ENCODE measurements at regions not wholly inside any gene's neighbourhood (a gene's known extent, or its start where the extent isn't known, plus 50 kb on each side); places are given as distances from the start of the nearest gene placed in this dataset.

DNA sequence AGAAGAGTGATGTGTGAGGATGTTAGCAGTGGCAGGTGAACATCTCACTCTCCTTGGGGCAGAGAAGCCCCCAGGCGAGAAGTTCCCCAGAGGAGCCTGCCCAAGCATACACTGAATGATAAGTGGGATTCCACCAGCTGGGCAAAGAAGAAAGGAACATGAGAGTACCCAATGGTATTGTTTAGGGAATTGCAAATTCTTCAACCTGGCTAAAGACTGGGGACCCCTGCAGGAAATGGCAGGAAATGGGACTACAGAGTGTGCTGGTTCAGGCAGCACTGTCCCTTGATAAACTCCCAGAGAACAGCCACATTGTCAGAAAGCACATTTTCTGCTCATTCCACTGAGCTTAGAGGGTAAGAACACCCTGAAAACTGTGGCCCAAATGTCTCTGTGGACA is 121.3 kb downstream of the RPS29 start:
- no peak for DNase-seq (ENCODE audit: low spot score)

DNA sequence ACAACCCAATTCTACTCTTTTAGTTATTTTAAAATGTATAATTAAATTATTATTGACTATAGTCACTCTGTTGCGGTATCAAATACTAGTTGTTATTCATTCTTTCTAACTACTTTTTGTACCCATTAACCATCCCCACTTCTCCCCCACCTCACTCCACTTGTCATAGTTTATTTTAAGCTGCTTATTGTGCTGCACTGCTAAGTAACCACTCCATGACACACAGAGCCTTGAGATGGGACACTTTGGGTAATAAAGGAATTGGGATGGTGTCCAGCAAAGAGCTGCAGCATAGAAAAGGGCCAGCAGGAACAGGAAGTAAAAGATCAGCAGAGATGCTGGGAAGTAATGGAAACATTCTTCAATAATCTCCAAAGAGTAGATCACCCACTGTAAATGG is 123.0 kb downstream of the RPS29 start:
- peak; percentile 2 for DNase-seq (ENCODE audit: low spot score)

DNA sequence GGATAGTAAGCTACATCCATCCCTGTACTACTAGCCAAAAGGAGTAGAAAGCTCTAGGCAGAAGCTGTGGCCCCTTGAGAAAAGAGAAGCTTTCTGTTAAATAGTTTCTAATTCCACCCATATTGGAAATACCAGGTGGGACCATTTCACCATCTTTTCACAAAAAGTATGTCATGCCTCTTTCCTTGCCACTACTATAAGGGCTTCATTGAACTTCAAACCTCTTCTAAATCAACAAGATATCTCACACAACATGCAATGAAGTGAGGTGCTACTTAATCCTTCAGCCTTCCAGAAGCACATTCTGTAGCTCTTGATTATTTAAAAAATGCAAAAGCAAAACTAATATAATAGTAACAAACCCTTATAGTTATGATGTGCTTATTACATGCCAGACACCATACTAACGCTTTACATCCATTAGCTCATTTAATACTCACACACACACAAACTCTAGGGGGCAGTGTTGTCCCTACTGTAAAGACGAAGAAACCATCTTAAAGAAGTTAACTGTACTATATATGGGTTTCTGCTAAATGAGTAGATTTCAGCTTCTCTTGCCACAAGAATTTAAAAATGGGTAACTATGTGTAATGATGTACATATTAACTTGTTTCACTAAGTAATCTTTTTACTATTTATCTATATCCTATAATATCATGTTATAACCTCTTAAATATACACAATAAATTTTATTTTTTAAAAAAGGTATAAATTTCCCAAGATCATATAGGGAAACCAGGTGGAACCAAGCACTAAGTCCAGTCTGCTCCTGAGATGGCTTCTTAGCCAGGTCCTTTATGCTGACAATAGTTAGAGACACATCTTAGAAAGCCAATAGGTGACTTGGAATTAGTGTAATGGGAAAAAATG is 124.4 kb downstream of the RPS29 start:
- peak; percentile 79 for DNase-seq (ENCODE audit: low spot score)

DNA sequence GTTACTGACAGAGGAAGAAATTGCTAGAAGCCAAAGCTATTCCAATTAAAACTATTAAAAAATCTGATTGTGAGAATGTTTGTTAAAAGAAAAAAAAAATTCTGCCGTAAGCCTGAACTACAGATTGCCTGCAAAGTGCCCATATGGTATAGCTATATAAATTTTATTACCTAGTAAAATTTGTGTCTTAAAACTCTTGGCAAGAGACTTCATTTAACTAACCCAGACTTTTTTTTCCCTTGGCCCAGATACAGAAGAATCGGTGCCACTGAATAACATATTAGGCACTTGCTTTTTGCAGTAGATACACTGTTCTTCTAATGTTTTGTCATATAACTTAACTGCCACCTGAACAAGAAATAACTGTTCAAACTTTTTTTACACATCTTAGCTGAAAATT is 125.5 kb downstream of the RPS29 start:
- DNase-seq (ENCODE audit: low spot score) = no peak

DNA sequence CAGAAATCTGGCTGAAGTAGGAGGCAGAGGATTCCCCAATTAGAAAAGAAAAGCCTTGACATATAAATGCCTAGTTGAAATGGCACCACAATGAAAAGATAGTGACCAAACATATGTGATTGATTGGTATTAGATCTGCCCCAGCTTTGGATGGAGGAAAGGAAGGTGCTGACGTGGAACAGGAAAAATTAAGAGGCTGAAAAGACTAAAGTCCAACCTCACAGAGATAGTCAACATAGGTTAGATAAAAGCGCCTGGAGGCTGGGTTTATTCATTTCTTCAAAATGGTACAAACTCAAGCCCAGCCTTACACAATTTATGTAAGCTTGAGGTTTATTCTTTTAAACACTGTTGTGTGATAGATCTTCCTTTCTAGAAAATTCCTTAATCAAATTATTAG is 129.6 kb downstream of the RPS29 start:
- no peak for DNase-seq (ENCODE audit: low spot score)

DNA sequence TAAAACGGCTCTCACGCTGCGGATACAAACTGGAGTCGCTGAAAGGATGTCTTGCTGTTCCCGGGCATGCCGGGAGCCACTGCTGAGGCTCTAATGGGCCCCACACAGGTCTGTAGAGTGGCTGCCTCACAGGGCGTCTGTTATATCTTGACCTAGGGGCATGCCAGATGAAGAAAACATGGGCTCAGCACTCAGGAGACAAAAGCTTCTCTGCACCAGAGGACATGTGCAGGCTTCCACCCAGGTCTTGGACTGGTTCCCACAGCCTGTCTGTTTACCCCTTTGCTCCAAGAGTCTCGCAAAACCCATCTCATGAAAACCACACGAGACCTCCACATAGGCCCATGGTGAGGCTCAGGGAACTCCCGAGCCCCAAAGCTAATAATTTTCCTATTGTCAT is 134.2 kb downstream of the RPS29 start:
- DNase-seq (ENCODE audit: low spot score) = no peak

DNA sequence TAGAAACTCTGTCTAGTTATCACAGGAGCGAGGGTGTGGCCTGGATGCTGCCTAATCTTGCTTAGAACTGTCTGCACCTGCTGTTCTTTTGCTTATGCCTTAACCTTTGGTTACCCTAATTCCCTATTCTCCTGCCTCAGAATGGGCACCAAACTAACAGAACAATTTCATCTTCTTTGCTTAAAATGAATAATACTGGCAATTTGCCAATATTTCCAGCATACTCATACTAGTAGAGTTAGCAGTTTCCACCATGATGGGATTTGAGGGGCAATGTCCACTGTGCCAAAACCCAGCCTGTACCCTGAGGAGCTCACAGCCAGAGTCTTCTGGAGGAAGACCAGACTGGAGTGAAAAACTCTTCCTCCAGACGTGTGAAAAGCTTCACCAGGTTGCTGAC is 136.4 kb downstream of the RPS29 start:
- no peak for DNase-seq (ENCODE audit: low spot score)

DNA sequence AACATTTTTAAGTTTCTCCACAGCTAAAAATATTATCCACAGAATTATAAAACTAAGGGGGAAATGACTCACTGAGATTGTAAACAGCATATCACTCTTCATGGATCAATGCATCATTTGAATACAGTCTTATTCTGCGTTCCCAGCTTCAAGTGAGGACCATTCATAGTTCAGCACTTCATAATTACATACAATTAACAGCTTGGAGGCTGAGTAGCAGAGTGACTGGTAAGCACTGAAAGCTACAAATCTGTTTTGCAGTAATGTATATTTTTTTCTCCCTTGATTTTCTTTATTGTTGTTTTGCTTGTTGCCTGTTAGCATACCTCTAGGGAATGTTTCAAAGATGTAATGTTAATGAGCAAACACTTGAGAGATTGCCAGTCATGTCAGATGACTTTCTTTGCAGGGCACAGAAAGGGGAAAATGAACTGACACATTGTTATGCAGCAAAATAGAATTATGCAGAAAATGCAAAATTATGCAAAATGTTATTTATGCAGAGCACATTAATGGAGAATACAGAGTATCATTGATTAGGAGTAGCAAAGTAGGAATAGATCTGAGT is 138.6 kb downstream of the RPS29 start:
- DNase-seq (ENCODE audit: low spot score) = no peak

DNA sequence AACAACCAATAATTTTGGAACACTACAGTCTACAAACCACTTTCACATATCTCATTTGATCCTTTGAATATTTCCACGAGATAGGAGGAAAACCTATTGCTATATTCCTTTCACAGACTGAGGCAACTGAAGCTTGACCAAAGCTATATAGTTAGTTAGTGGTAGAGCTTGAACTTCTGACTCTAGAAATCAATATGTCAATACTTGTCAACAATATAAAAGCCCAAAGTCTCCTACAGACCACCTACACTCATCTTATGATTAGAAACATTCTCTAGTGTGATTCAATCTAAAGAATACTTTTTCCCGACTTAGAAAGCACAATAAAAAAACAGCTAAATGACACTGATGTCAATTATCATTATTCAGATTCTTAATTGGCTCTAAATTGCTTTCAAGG is 139.4 kb downstream of the RPS29 start:
- no peak for DNase-seq (ENCODE audit: low spot score)

DNA sequence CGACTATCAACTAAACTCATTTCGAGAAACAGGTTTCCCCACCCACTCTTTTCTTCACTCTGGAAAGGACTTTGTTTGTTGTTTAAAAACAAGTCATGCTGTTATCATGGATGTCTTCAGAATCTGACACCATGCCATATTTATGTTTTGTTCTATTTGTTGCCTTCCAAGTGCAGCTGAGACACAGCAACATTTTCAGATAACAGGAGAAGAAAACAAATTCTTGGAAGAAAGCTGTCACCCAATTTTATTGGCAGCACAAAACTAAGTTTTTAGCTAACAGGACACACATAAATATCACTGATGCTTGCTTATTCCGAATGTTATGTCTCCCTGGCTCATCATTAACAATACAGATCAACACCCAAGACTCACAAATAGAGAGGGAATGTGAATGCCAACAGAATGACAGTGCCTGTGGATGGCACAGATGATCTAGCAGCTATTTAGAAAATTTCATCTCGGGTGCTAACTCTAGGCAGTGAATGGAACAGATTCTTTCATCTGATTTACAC is 147.9 kb downstream of the RPS29 start:
- peak; percentile 33 for DNase-seq (ENCODE audit: low spot score)

DNA sequence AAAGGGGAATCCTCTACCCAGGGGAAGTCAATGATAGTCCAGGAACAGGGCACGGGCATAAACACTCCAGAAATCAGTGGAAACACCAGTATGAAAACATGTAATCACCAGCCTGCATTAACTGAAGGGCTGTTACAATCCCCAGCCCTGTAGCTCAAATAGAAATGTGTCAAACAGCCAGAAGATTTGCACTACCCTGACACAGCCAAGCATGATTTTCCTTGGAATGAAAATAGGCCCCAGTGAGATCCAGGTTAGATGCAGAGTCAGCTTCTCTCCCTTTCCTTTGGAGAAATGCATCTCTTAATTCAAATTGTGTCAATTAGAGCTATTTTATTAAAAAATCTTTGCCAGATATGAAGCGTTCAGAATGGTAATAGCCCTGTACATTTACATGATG is 158.1 kb downstream of the RPS29 start:
- no peak for DNase-seq (ENCODE audit: low spot score)

DNA sequence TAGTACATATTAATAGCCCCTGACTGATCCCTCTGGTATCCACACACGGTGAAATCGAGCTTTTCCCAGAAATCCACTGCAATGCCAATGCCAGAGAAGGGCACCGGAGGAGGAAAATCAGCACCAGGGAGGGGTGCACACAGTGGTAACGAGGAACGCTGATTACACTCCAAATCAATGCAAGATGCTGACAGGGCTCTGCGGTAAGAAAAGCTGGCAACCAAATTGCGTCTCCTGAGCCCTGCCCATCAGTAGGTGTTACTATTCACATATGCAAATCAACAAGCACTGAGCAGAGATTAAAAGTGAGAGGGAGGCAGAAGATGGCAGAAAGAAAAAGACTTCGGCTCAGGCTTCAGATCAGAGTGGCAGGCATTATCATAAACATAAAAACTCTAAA is 159.1 kb downstream of the RPS29 start:
- no peak for DNase-seq (ENCODE audit: low spot score)

DNA sequence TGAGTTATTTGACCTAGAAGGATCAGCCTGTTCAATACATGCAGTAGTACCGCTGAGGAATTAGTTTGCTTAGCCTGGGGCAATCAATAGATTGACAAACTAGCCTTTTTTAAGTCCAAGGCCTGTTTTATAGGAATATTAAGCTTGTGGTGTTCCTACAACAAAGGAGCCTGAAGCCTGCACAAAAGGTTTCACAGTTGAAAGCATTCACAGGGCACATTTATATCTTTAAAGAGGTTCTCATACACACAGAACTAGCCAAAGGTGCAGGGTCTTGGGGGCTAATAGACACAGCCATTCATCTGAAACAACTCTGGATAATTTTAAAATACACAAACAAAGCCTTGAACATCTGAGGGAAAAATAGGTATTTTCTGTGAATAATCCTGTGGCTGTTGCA is 160.3 kb downstream of the RPS29 start:
- no peak for DNase-seq (ENCODE audit: low spot score)

DNA sequence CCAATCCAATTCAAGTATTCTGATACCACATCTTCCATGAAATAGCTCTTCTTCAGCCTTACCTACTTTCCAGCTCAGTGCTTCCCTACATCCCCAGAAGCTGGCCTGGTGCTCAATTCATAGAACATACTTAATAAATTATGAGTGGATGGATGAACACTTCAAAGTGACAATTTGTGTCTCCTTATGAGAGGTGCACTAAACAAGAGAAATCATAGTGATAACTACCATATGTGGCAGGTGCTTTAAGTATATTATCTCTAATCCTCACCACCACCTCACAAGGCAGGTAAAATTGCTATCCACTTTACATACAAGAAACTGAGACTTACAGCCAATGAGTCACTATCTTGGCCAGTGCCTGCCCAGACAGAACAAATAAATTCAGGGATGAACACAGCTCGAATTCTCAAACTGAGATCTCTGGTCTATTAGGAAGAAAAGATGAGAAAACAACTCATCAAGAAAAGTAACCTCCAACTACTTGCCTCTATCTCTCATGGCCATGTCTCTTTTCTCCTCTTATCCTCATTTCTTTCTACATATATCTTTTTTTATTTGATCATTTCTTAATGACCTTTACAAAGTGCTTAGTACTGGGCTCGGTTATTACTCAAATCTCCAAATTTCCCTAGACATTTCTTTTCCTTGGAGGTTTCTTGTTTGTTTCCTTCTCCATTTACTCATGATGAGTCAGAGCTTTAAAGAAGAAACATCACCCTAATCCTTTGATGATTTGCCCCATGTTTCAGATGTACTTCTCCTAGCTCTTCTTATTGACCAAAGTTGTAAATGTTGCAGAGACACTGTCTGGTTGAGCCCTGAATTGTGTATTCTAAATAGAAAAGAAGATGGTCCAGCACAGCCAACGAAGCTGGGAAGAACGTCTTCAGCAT is 161.5 kb downstream of the RPS29 start:
- peak; percentile 9 for DNase-seq (ENCODE audit: low spot score)

DNA sequence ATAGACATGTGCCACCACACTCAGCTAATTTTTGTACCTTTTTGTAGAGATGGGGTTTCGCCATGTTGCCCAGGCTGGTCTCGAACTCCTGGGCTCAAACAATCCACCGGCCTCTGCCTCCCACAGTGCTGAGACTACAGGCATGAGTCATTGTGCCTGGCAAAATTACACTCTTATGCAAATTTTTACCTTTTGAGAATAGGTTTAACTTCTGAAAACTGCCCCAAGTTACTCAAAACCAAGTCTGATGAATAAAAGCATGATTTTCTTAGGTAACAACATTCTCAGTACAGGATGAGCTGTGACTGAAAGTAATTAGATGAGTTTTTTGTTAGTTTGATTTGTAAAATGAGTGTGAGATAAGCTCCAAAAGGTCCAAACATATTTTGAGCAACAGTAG is 166.0 kb downstream of the RPS29 start:
- DNase-seq (ENCODE audit: low spot score) = no peak

DNA sequence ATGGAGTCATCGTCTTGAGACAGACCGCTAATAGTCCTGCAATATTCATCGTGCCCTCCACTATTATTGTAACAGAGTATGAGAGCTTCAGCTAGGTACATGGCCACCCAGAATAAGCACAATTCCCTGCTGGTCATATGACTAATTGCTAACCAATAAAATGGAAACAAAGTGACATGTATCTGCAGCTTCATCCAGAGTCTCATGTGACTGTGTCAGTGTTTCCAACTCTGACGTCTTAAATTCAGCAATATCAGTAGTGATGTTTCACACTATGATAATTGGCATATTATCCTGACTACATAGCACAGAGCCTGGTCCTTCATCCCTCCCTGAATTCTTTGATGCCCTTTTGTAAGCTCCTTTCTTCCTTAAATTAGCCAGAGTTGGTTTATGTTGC is 167.4 kb downstream of the RPS29 start:
- DNase-seq (ENCODE audit: low spot score) = no peak

DNA sequence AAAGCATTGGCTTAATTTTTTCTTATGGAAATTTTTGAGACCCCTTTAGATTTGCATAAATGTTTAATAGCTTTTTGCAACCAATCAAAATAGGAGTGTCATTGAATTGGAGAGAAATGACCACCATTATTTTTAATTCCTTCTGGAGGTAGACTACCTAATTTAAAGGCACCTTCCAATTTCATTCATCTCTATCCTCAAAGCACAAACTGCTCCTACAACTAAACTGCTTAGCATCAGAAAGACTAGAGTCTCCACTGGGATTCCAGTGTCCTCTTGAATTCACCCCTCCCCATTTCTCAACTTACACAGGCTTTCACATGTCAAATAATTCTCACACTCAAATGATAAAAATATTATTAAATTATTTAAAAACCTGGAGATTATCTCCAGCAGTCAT is 168.4 kb downstream of the RPS29 start:
- no peak for DNase-seq (ENCODE audit: low spot score)

DNA sequence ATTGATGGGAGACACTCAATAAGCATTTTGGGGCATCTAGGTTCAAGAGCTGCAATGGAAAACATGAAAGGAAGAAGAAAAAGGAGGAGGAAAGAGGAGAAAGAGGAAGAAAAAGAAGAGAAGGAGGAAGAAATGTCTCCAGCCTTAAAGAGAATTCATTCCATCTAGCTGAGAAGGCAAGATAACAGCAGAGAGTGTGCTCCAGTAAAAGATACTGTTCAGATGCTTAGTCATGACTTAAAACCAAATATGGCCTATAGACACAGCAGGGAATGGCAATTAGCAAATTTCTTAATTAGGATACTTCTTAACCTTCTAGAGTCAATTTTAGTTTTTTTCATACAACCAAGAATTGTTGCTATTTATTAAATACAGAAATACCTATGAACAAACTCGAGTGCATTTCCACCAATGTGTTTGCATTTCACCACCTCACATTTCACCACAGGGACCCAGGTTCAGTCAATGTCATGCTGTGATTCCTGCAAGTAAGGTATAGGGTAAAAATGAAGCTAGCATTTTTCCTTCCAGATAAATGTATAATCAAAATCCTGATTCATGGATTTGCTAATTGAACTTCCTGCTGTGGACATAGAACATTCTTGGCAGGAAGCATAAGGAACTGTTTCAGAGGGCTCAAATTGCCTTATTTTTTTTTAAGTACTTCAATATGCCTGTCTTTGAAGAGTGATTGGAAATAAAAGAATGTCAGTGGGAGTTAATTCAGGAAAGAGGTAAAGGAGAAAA is 177.8 kb downstream of the RPS29 start:
- no peak for DNase-seq (ENCODE audit: low spot score)

DNA sequence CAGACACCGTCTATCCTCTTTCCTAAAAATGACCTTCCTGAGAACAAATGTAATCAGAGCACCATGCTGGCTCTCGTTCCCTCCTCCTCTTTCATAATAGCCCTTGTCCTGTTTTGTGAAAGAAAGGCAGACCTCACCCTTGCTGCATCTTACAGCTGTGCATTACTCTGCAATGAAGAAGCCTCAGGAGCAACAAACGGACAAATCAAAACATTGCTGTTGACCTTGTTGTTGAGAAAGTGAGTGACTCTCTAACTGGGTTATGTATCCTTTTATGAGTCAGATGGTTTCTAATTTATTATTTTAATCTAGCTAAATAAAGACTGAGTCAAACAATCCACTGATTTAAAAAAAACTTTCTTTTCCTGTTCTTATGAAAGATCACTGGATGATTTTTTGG is 180.9 kb downstream of the RPS29 start:
- no peak for DNase-seq (ENCODE audit: low spot score)

DNA sequence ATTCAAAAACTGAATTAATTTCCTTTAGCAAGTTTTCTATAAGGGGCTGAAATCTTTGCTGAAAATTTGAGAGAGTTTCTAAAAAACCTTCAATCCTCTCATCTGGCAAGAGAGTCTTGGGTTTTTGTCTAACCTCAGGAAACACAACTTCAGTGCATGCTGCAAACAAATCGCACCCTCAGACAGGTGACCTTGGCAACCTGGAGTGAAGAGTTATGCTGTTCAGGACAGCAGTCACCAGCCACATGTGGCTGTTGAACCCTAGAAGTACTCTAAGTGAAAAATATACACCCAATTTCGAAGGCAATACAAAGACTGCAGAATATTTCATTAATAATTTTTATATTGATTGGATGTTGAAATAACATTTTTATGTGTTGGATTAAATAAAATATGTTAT is 184.8 kb downstream of the RPS29 start:
- no peak for DNase-seq (ENCODE audit: low spot score)

DNA sequence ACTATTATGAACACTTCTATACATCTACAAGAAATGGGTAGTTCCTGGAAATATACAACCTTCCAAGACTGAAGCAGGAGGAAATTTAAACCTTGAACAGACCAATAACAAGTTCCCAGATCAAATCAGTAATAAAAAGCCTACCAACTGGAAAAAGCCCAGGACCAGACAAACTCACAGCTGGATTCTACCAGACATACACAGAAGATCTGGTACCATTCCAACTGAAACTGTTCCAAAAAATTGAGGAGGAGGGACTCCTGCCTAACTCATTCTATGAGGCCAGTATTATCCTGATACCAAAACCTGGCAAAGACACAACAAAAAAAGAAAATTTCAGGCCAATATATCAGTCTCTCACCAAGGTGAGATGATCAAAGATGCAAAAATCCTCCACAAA is 189.4 kb downstream of the RPS29 start:
- no peak for DNase-seq (ENCODE audit: low spot score)

DNA sequence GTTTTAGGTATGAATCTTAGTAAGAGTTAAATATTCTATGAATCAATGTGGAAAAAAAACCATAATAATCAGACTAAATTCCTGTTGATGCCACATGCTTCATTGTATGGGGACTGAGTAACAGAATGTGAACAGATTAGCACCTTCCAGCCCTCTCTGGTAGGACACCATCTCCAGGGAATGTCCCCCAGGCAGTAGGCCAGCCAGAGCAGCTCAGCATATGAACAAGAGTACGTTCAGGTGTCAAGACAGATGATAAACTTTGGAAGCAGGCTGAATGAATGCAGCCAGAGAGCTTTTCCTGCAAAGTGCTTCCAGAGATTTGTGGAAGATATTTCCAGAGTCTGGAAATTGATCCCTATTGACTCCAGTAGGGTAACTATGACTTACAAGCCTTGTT is 204.4 kb downstream of the RPS29 start:
- DNase-seq (ENCODE audit: low spot score) = no peak
